Heart right ventricle (tissue), 16 donors: ENCODE measurements at regions not wholly inside any gene's neighbourhood (a gene's known extent, or its start where the extent isn't known, plus 50 kb on each side); places are given as distances from the start of the nearest gene placed in this dataset.
"Not testable (repeated sequence)": the region's sequence is repeated elsewhere in the genome, so short reads cannot be mapped to it uniquely, and the experiment has no call there.

Experiments used
- ATAC-seq, 8 donors: fragments of 200-7000 bp; cut with Tn5 transposase; one replicate each; pipeline ENCODE4 v1.9.1; 2020; ENCODE audit warnings: mild to moderate bottlenecking in 8 of 8, moderate library complexity in 8 of 8, moderate number of reproducible peaks in 1 of 8
- DNase-seq, 2 donors: peaks; one replicate each; pipeline ENCODE4 v3.0.0-alpha.2; 2020
- H3K27ac ChIP-seq, 10 donors: fragments of 200-600 bp; sonication (generic) in 2 of 10; one replicate each; pipeline versions ENCODE4 v1.5.0 to v1.8.0; 2020 to 2022; ENCODE audit warnings: mild to moderate bottlenecking in 3 of 10
- H3K27me3 ChIP-seq, 7 donors: fragments of 200-600 bp; one replicate each; pipeline ENCODE4 v1.8.0; 2021 to 2022; ENCODE audit warnings: mild to moderate bottlenecking in 2 of 7
- H3K36me3 ChIP-seq, 9 donors: fragments of 200-600 bp; sonication (generic) in 1 of 9; one replicate each; pipeline versions ENCODE4 v1.5.0 to v1.8.0; 2020 to 2022; ENCODE audit warnings: mild to moderate bottlenecking in 2 of 9
- H3K4me1 ChIP-seq, 9 donors: fragments of 200-600 bp; sonication (generic) in 1 of 9; one replicate each; pipeline versions ENCODE4 v1.5.0 to v1.8.0; 2020 to 2022; ENCODE audit warnings: mild to moderate bottlenecking in 4 of 9
- H3K4me3 ChIP-seq, 10 donors: fragments of 200-600 bp; sonication (generic) in 2 of 10; one replicate each; pipeline versions ENCODE4 v1.5.0 to v1.8.0; 2020 to 2022; ENCODE audit warnings: mild to moderate bottlenecking in 7 of 10, moderate library complexity in 2 of 10
- H3K9me3 ChIP-seq, 11 donors: fragments of 200-600 bp in 10 of 11; sonication (generic) in 2 of 11; one replicate each; pipeline versions ENCODE4 v1.5.0 to v1.8.0; 2013 to 2022; ENCODE audit warnings: mild to moderate bottlenecking in 2 of 11, control low read depth in 1 of 11, moderate library complexity in 1 of 11
- WGBS, 2 donors: extraction: QIAGEN DNeasy Blood & Tissue Kit; methylation state at CpG; one replicate each; pipeline ENCODE4 v1.1.7; 2013; ENCODE audit warnings: inconsistent platforms in 1 of 2; 5-methylcytosine and 5-hydroxymethylcytosine counted together
- intact Hi-C, 10 donors: fragments of 100-400 bp; cut with DNase I; formaldehyde crosslinking; loops; one replicate each; pipeline versions ENCODE4 v1.11.1 to v1.14.2; 2022
- TF ChIP-seq, protein P1 (sequence below), 9 donors: fragments of 200-600 bp; sonication (generic) in 2 of 9; IDR thresholded peaks; one replicate each; pipeline versions ENCODE4 v1.5.0 to v1.8.0; 2021 to 2022; ENCODE audit warnings: antibody characterized with exemption in 9 of 9, mild to moderate bottlenecking in 5 of 9, moderate library complexity in 1 of 9
- donor health status: Arrhythmogenic right ventricular cardiomyopathy.
- donor health status: ischemic (EF 13 %, LVEDD 7.1; RV severe dilation, severe dysfunction).
- donor health status: healthy with polysubstance abuse.
- donor health status: DM: no; HTN: yes; CAD: no.
- donor health status: DM: no; HTN: no; CAD: no.
- donor health status: ischemic (EF 25% LVEDD 6.9; RV normal size, moderate dysfunction).
- donor health status: ischemic (EF 25% LVEDD 5.7; RV mildly dilated, moderate dysfunction).
- donor health status: healthy.
- donor health status: DM: yes; HTN: yes; CAD: no.
- donor health status: Ischemic cardiomyopathy.
- donor health status: ischemic (EF 35%, LVEDD 5.7; RV mildly dilated, moderate dysfunction).
- donor health status: nonischemic (EF 11% LVEDD 7.7; RV severe dilation, severe dysfunction).
- donor health status: DM: yes; HTN: yes; CAD: no.
- donor health status: PGD.
- donor health status: ischemic (EF 29% LVEDD 5.4; RV normal size, mild dysfunction).
- donor health status: nonischemic (EF 23%, LVEDD 6.1; RV moderate dilation, normal function).

DNA sequence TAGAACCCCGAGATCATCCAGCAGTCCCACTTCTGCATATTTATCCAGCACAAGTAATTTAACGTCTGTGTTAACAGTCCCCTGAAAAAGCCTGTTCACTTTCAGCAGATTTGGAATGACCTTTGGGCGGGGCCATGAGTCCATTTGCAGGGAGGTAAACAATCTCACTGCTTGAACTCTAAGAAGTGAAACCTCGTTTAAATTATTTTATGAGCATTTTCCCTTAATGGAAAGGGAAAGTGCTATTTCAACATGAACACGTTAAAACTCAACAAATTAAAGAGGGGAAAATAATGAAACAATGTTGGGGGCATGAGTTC lies 282.8 kb downstream of the GATA3 start:
- Histone ChIP-seq H3K9me3 (no peaks in the 10 kb centered on the region), H3K4me1 (peaks cover 0 to 10% (median under 1%) of the 10 kb centered on the region in 9 donors), H3K36me3 (no peaks in the 10 kb centered on the region), H3K27ac (no peak overlapping the region), H3K4me3 (no peak overlapping the region), H3K27me3 (peaks cover 0 to 43% (median 6%) of the 10 kb centered on the region in 7 donors)
- intact Hi-C loops = no loop called here
- TF ChIP-seq, protein P1, sequence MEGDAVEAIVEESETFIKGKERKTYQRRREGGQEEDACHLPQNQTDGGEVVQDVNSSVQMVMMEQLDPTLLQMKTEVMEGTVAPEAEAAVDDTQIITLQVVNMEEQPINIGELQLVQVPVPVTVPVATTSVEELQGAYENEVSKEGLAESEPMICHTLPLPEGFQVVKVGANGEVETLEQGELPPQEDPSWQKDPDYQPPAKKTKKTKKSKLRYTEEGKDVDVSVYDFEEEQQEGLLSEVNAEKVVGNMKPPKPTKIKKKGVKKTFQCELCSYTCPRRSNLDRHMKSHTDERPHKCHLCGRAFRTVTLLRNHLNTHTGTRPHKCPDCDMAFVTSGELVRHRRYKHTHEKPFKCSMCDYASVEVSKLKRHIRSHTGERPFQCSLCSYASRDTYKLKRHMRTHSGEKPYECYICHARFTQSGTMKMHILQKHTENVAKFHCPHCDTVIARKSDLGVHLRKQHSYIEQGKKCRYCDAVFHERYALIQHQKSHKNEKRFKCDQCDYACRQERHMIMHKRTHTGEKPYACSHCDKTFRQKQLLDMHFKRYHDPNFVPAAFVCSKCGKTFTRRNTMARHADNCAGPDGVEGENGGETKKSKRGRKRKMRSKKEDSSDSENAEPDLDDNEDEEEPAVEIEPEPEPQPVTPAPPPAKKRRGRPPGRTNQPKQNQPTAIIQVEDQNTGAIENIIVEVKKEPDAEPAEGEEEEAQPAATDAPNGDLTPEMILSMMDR (IDR thresholded peaks at IDR 0.05) = no peak
- WGBS, 2 donors = 75 to 79% methylated on average over 5 of the region's 5 CpGs
- no peak for DNase-seq
- no peak for ATAC-seq

DNA sequence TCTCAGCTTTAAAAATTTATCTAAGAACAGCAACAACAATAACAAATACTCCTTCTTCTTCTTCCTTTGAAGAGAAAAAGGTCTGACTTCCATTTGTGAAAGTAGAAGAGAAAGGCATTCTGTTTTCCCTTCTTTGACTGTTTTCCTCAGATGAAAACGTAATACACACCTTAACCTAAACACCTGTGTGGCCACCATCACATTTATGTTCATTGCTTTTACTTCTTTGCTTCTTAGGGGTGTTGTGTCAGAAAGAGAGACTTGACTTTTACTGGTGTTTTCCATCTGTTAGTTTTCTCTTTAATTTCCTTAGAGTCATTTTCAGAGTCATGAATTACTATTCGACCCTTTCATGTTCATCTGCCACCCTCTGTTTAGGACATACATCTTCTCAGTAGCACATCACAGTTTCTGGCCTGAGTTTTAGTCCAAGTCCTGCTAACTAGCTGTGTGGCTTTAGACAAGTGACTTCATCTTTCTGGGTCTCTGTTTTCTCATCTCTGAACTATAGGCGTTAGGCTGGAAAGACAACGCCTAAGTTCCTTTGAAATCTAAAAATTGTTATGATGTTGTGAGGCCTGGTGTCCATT lies 283.8 kb downstream of the GATA3 start:
- intact Hi-C loops = no loop called here
- Histone ChIP-seq H3K4me1 (peaks cover 0 to under 1% (median 0%) of the 10 kb centered on the region in 9 donors), H3K27ac (no peak overlapping the region), H3K9me3 (no peaks in the 10 kb centered on the region), H3K4me3 (no peak overlapping the region), H3K27me3 (peaks cover 0 to 43% (median 4%) of the 10 kb centered on the region in 7 donors), H3K36me3 (no peaks in the 10 kb centered on the region)
- ATAC-seq (no peak), DNase-seq (no peak)
- TF ChIP-seq, protein P1 (IDR thresholded peaks at IDR 0.05) = no peak
- 91 to 93% methylated on average over 4 of the region's 4 CpGs for WGBS, 2 donors

DNA sequence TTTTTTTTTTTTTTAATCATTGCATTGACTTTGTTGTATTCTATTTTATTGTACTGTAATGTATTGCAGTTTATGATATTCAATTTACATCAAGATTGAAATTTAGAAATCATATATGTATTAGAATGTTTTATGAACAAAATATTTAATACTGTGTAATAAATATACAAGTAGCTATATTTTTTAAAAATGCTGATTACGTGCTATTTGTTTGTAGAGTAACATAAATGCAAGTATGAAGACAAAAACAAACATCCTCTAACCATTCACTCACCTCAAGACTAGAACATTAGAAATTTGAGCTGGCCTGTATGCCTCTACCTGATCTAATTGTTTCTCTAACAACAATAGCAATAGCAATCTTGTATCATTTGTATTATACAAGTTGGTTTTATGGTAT lies 290.3 kb downstream of the GATA3 start:
- 86 to 93% methylated on average over 1 of the region's 1 CpG for WGBS, 2 donors
- ATAC-seq = no peak
- intact Hi-C loops = no loop called here

DNA sequence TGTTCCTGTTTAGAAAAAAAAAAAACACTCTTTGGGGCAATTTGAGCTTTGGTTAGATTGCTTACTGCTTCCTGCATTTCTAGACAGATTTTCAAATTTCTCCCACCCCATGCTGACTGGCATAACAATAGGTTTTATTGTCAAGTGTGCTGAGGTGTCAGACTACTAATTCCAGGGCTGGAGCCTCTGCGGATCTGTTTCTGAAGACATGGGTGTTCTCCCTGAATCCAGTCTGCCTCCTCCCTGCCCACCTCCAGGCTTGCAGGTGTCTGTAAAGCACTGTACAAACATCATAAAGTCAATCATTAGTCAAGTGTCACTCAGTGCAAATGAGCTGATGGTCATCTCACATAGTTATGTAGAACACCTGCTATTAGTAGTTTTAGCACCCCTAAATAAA lies 292.4 kb downstream of the GATA3 start:
- no peak for DNase-seq
- Histone ChIP-seq H3K9me3 (peaks cover 0 to 3% (median 0%) of the 10 kb centered on the region in 11 donors), H3K27ac (no peak overlapping the region), H3K4me1 (no peaks in the 10 kb centered on the region), H3K36me3 (no peaks in the 10 kb centered on the region), H3K4me3 (no peak overlapping the region), H3K27me3 (peaks cover 0 to 7% (median 0%) of the 10 kb centered on the region in 7 donors)
- intact Hi-C loops = no loop called here
- no peak for ATAC-seq
- WGBS, 2 donors = 48 to 64% methylated on average over 1 of the region's 1 CpG
- TF ChIP-seq, protein P1 (IDR thresholded peaks at IDR 0.05) = no peak

More for the DNA sequence above, 290.3 kb downstream of the GATA3 start:
- TF ChIP-seq, protein P1 (IDR thresholded peaks at IDR 0.05) = no peak
- Histone ChIP-seq H3K36me3 (no peaks in the 10 kb centered on the region), H3K27me3 (peaks cover 0 to 12% (median 0%) of the 10 kb centered on the region in 7 donors), H3K27ac (no peak overlapping the region), H3K4me3 (no peak overlapping the region), H3K4me1 (no peaks in the 10 kb centered on the region), H3K9me3 (peaks cover 0 to 3% (median 0%) of the 10 kb centered on the region in 11 donors)
- DNase-seq = no peak

DNA sequence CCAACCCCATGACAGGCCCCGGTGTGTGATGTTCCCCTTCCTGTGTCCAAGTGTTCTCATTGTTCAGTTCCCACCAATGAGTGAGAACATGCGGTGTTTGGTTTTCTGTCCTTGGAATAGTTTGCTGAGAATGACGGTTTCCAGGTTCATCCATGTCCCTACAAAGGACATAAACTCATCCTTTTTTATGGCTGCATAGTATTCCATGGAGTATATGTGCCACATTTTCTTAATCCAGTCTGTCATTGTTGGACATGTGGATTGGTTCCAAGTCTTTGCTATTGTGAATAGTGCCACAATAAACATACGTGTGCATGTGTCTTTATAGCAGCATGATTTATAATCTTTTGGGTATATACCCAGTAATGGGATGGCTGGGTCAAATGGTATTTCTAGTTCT lies 293.1 kb downstream of the GATA3 start:
- H3K27ac ChIP-seq, H3K9me3 ChIP-seq, H3K36me3 ChIP-seq, intact Hi-C loops, H3K4me1 ChIP-seq, H3K4me3 ChIP-seq, ATAC-seq, DNase-seq, H3K27me3 ChIP-seq: not testable (repeated sequence)
- 83 to 90% methylated on average over 4 of the region's 4 CpGs for WGBS, 2 donors
